ENCODE measurements at regions not wholly inside any gene's neighbourhood (a gene's known extent, or its start where the extent isn't known, plus 50 kb on each side); places are given as distances from the start of the nearest gene placed in this dataset.

GRCh38 chr2:226471987-226472470 is 327.6 kb downstream of the IRS1 start:
- no peak overlapping the region for H3K27ac ChIP-seq
- TF ChIP-seq CTCF (conservative IDR thresholded peaks at IDR 0.05) (no peak), ZFX (IDR thresholded peaks at IDR 0.05) (no peak)

GRCh38 chr2:226467633-226468032 is 332.0 kb downstream of the IRS1 start:
- H3K27ac ChIP-seq, result no peak overlapping the region
- TF ChIP-seq CTCF (conservative IDR thresholded peaks at IDR 0.05) (no peak), ZFX (IDR thresholded peaks at IDR 0.05) (no peak)

GRCh38 chr2:226467221-226467620 is 332.4 kb downstream of the IRS1 start:
- H3K27ac ChIP-seq, result no peak overlapping the region
- TF ChIP-seq CTCF (conservative IDR thresholded peaks at IDR 0.05), result no peak
- no peak for TF ChIP-seq ZFX (IDR thresholded peaks at IDR 0.05)

- TF ChIP-seq ZFX (IDR thresholded peaks at IDR 0.05) (no peak), CTCF (conservative IDR thresholded peaks at IDR 0.05) (no peak)
- H3K27ac ChIP-seq, result no peak overlapping the region
Measured at GRCh38 chr2:226466589-226466988, 333.0 kb downstream of the IRS1 start.

- no peak for TF ChIP-seq CTCF (conservative IDR thresholded peaks at IDR 0.05)
- TF ChIP-seq ZFX (IDR thresholded peaks at IDR 0.05), result no peak
- no peak overlapping the region for H3K27ac ChIP-seq
Measured at GRCh38 chr2:226466124-226466523, 333.5 kb downstream of the IRS1 start.

GRCh38 chr2:226464380-226464779 is 335.2 kb downstream of the IRS1 start:
- no peak overlapping the region for H3K27ac ChIP-seq
- no peak for TF ChIP-seq ZFX (IDR thresholded peaks at IDR 0.05)
- no peak for TF ChIP-seq CTCF (conservative IDR thresholded peaks at IDR 0.05)

GRCh38 chr2:226463154-226463553 is 336.5 kb downstream of the IRS1 start:
- TF ChIP-seq ZFX (IDR thresholded peaks at IDR 0.05) (no peak), CTCF (conservative IDR thresholded peaks at IDR 0.05) (no peak)
- H3K27ac ChIP-seq, result no peak overlapping the region
